T-helper 17 cell (primary cell): ENCODE measurements at regions not wholly inside any gene's neighbourhood (a gene's known extent, or its start where the extent isn't known, plus 50 kb on each side); places are given as distances from the start of the nearest gene placed in this dataset.
"Not testable (repeated sequence)": the region's sequence is repeated elsewhere in the genome, so short reads cannot be mapped to it uniquely, and the experiment has no call there.

Experiments
- ATAC-seq: fragments of 150-1000 bp; cut with Tn5 transposase; 2 replicates; pipeline ENCODE4 v1.10.0; 2021; ENCODE audit warnings: mild to moderate bottlenecking, moderate library complexity
- DNase-seq, 3 donors: peaks; one replicate each; pipeline versions ENCODE4 v3.0.0 to v3.0.0-alpha.2; 2020 to 2021
- H3K9me3 ChIP-seq: one replicate; pipeline ENCODE4 v1.7.0; 2013; ENCODE audit warnings: low read length, mild to moderate bottlenecking; ENCODE audit not compliant: control insufficient read depth, poor library complexity, severe bottlenecking
- H3K27ac Mint-ChIP-seq: one replicate; pipeline ENCODE4 v1.8.0; 2022; ENCODE audit warnings: mild to moderate bottlenecking, moderate library complexity, mixed read lengths
- H3K27me3 Mint-ChIP-seq: one replicate; pipeline ENCODE4 v1.8.0; 2022; ENCODE audit warnings: mixed read lengths
- H3K36me3 Mint-ChIP-seq: one replicate; pipeline ENCODE4 v1.8.0; 2022; ENCODE audit warnings: low read depth, mixed read lengths
- H3K4me1 Mint-ChIP-seq: one replicate; pipeline ENCODE4 v1.8.0; 2022; ENCODE audit warnings: mild to moderate bottlenecking, mixed read lengths
- H3K4me3 Mint-ChIP-seq: one replicate; pipeline ENCODE4 v1.8.0; 2022; ENCODE audit warnings: mild to moderate bottlenecking, moderate library complexity, mixed read lengths

DNA sequence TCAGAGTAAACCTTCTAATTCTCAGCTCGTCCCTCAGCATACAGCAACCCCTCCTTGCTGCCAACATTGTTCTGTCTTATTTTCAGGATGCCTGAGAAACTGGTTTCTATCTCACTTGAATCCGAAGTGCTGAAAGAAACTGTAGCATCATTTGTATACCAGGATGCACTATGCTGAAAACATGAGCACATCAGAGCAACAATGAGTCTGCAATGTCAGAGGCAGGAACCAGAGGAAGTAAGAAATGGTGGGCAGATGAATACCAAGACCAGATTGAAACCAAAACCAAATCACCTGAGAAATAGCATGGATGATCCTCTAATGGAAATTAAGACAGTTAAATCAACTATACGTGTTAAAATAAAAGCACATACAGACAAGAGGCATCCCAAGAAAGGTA lies 257.0 kb downstream of the KDM5D start:
- Mint-ChIP-seq H3K4me1 (no peaks in the 10 kb centered on the region), H3K36me3 (peaks cover 2% of the 10 kb centered on the region), H3K27me3 (no peaks in the 10 kb centered on the region), H3K4me3 (no peak overlapping the region), H3K27ac (no peak overlapping the region)
- no peak for DNase-seq
- no peak for ATAC-seq
- peaks cover 6% of the 10 kb centered on the region for H3K9me3 ChIP-seq

DNA sequence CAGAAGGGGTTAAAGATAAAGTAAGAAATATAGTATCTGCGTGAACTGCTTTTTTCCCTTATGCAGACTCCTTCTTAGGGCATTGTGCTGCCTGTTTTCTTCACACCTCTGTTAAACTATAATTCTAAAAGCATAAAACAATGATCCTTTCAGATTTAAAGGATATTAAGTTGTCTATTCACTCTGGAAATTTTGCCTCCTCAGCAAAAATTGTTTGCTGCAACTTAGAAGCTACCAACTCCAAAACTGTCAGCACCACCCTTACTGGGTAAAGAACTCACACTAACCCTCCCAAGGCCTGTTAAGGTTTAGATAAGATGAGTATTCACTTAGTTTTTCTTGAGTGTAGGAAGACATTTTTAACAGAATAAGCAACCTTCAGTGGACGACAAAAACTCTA lies 259.5 kb downstream of the KDM5D start:
- peaks cover 3% of the 10 kb centered on the region for H3K9me3 ChIP-seq
- peaks cover 2% of the 10 kb centered on the region for H3K36me3 Mint-ChIP-seq
- H3K27ac Mint-ChIP-seq = no peak overlapping the region
- H3K4me1 Mint-ChIP-seq = no peaks in the 10 kb centered on the region
- H3K4me3 Mint-ChIP-seq = no peak overlapping the region
- H3K27me3 Mint-ChIP-seq = no peaks in the 10 kb centered on the region
- ATAC-seq (no peak), DNase-seq (no peak)

DNA sequence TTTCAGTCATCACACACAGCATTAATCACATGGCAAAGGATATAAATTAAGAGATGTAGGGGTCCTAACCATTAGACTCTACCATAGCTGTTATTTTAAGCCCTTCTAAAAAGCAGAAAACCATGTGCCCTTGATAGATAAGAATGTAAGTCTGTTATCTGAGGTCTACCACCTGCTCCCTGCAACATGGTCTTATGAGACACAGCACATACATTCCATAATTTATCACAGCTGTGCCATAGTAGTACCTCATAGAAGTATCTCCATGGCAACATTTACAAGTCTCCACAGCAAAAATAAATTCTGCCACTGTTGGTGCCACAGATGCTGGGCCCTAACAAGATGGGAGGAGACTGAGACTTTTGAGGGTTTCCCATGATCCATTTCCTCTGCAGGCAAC lies 265.4 kb downstream of the KDM5D start:
- H3K36me3 Mint-ChIP-seq = no peaks in the 10 kb centered on the region
- no peaks in the 10 kb centered on the region for H3K9me3 ChIP-seq
- no peaks in the 10 kb centered on the region for H3K27me3 Mint-ChIP-seq
- ATAC-seq (no peak), DNase-seq (no peak)
- H3K4me1 Mint-ChIP-seq = no peaks in the 10 kb centered on the region
- H3K4me3 Mint-ChIP-seq = no peak overlapping the region
- H3K27ac Mint-ChIP-seq = no peak overlapping the region

DNA sequence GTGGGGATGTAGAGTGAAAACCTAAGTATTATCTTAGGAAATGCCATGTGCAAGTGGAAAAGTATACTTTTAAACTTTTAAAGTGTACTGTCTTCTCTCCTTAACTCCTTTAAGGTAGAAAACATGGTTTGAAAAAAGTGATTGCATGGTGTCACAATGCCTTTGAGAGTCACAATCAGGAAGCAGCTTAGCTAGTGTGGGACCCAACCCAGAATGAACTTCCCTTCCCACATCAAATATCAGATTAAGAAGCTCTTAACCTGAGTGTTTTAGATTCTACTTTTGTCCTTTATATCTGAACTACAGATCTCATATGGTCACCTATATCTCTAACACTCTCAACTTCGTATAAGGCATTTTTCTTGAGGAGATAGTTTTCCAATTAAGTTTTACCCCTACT lies 266.6 kb downstream of the KDM5D start:
- no peaks in the 10 kb centered on the region for H3K36me3 Mint-ChIP-seq
- ATAC-seq = no peak
- H3K4me1 Mint-ChIP-seq = no peaks in the 10 kb centered on the region
- H3K4me3 Mint-ChIP-seq = no peak overlapping the region
- H3K9me3 ChIP-seq = no peaks in the 10 kb centered on the region
- no peak for DNase-seq
- H3K27me3 Mint-ChIP-seq = no peaks in the 10 kb centered on the region
- no peak overlapping the region for H3K27ac Mint-ChIP-seq

DNA sequence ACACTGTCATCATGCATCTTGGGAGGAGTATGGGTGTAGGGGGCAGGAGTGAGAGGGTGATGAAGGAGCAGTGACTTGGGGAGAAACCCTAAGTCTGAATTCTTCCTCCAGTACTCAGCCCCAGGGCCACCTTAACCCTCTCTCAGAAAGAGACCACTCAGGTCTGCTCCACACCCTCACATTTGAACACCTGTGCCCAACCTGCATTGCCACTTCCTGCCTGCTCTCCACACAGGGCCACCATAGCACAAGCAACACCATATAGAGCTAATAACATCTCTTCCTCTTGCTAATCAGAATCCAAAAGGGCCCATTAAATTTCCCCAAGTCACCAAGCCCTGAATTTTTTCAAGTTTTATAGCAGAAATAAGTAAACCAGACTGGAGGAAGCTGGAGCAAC lies 278.7 kb downstream of the KDM5D start:
- Mint-ChIP-seq H3K27ac (no peak overlapping the region), H3K27me3 (no peaks in the 10 kb centered on the region), H3K4me3 (no peak overlapping the region), H3K4me1 (no peaks in the 10 kb centered on the region), H3K36me3 (peaks cover 2% of the 10 kb centered on the region)
- H3K9me3 ChIP-seq = no peaks in the 10 kb centered on the region
- DNase-seq = no peak
- no peak for ATAC-seq

DNA sequence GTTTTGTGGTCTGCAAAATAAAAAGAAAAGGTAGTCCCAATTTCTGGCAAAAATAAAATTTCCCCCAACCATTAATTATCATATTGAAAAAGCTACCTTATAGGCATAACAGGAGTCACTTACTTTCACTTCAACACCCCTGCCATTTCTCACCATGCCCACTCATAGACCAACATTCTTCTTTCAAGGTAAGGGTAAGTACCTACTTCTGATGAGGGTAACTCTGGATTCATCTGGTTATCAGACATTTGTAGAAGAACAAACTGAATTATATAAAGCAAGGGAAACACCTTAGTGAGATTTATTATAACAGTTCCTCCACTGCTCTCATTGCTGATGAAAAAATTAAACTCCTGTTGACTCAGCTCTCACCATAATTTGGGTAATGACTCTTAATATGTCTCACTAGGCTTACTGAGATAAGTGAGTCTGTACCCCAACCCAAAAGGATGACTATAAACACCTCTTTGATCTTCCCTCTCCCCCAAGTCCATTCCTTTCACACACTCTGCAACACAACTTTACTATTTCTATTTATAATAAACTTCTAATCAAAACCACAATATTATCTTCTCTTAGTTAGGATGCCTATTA lies 287.6 kb downstream of the KDM5D start:
- H3K9me3 ChIP-seq = no peaks in the 10 kb centered on the region
- Mint-ChIP-seq H3K36me3 (no peaks in the 10 kb centered on the region), H3K27ac (no peak overlapping the region), H3K4me1 (no peaks in the 10 kb centered on the region), H3K27me3 (no peaks in the 10 kb centered on the region), H3K4me3 (no peak overlapping the region)
- no peak for DNase-seq
- no peak for ATAC-seq

DNA sequence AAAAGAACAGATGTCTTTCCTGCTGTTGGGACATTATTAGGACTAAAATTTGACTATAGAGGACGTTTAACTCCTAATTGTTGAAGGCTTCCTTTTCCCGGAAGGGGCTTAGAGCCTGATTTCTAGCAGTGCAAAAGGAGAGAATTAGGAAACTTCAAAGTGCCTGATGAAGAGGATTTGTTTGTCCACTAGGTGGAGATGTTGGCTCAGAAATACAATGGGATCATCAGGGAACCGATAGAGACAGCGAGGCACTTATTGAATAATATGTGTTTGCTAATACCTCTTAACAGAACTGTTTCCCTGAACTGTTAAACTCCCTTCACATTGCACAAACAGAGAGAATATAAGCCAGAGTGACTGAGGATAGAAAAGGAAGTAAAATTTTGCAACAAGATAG lies 311.5 kb downstream of the KDM5D start:
- H3K9me3 ChIP-seq = no peaks in the 10 kb centered on the region
- peaks cover 8% of the 10 kb centered on the region for H3K27me3 Mint-ChIP-seq
- peak; percentile 59 for ATAC-seq
- H3K36me3 Mint-ChIP-seq = peaks cover 4% of the 10 kb centered on the region
- no peak overlapping the region for H3K4me3 Mint-ChIP-seq
- no peak overlapping the region for H3K27ac Mint-ChIP-seq
- peaks cover 5% of the 10 kb centered on the region for H3K4me1 Mint-ChIP-seq
- DNase-seq = no peak

DNA sequence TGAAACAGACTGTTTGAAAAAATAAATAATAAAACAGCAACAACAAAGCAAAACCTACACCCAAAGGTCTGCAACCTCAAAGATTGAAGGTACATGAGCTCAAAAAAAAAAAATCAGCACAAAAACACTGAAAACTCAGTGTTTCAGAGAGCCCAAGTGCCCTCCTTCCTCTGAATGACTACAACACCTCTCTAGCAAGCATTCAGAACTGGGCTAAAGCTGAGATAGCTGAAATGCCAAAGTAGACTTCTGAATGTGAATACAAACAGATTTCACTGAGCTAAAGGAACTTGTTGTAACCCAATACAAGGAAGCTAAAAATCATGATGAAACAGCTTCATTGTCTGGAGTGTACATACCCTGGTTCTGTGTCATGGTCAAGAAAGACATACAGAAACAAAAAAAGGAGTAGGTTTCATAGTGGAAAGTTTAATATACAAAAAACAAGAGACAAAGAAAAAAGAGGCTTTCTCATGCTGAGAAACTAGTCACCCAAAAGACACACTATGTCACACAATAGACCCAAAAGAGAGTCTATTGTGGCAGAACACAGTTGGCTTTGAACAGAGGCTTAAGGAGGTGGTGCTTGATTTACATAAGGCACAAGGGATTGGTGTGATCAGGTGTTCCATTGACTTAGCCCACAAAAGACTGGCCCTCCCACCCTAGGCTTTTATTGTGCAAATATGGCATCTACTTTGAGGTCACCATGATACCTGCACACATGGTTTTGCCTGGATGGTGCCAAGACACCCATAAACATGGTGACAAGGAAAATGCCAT lies 316.6 kb downstream of the KDM5D start:
- H3K9me3 ChIP-seq = no peaks in the 10 kb centered on the region
- no peak for ATAC-seq
- Mint-ChIP-seq H3K27me3 (peaks cover 33% of the 10 kb centered on the region), H3K27ac (no peak overlapping the region), H3K4me3 (no peak overlapping the region), H3K36me3 (peaks cover 3% of the 10 kb centered on the region), H3K4me1 (peaks cover under 1% of the 10 kb centered on the region)
- DNase-seq = no peak

DNA sequence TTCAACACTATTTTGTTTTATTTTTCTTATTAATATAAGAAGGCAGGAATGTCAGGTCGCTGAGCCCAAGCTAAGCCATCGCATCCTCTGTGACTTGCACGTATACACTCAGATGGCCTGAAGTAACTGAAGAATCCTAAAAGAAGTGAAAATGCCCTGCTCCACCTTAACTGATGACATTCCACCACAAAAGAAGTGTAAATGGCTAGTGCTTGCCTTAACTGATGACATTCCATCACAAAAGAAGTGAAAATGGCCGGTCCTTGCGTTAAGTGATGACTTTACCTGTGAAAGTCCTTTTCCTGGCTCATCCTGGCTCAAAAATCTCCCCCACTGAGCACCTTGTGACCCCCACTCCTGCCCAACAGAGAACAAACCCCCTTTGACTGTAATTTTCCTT lies 317.3 kb downstream of the KDM5D start:
- peaks cover 39% of the 10 kb centered on the region for H3K27me3 Mint-ChIP-seq
- not testable (repeated sequence) for H3K4me1 Mint-ChIP-seq, H3K9me3 ChIP-seq, H3K36me3 Mint-ChIP-seq, DNase-seq, ATAC-seq, H3K27ac Mint-ChIP-seq, H3K4me3 Mint-ChIP-seq

DNA sequence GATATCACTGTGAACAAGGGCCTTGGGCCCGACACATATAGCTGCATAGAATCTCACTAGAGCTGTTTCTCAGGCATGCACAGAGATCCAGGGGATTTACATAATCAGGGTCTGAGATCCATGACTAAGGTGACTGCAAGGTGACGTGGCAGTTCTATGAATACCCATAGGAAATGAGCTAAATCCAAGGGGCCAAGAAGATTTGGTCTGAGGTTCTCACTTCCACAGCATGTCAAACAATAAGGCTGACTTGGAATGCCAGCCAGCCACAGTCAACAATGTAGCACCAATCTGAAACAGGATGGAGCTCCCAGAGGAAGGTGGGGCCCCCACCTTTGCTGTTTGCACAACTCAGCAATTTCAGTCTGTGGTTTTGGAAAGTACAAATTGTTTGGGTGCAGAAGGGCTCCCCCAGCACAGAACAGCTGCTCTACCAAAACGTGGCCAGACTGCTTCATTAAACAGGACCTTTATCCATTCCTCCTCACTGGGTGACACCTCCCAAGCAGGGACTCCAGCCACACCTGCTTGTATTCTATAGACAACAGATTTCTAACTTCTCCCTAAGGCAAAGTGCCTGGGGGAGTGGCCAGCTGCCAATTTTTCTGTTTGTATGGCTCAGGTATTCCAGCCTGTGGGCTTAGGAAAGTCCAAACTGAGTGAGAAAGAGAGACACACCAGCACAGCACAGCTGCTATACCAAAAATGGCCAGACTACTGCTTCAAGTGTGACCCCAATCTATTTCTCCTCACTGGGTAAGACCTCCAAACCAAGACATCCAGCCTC lies 333.4 kb downstream of the KDM5D start:
- Mint-ChIP-seq H3K4me1 (no peaks in the 10 kb centered on the region), H3K27me3 (no peaks in the 10 kb centered on the region), H3K36me3 (no peaks in the 10 kb centered on the region), H3K4me3 (no peak overlapping the region), H3K27ac (no peak overlapping the region)
- DNase-seq (no peak), ATAC-seq (no peak)
- H3K9me3 ChIP-seq = no peaks in the 10 kb centered on the region

GRCh38 chrY:19406246-19406645 lies 338.3 kb downstream of the KDM5D start:
- Mint-ChIP-seq H3K4me3 (no peak overlapping the region), H3K27ac (no peak overlapping the region), H3K36me3 (no peaks in the 10 kb centered on the region), H3K27me3 (no peaks in the 10 kb centered on the region), H3K4me1 (no peaks in the 10 kb centered on the region)
- H3K9me3 ChIP-seq = no peaks in the 10 kb centered on the region
- ATAC-seq = no peak
- no peak for DNase-seq

DNA sequence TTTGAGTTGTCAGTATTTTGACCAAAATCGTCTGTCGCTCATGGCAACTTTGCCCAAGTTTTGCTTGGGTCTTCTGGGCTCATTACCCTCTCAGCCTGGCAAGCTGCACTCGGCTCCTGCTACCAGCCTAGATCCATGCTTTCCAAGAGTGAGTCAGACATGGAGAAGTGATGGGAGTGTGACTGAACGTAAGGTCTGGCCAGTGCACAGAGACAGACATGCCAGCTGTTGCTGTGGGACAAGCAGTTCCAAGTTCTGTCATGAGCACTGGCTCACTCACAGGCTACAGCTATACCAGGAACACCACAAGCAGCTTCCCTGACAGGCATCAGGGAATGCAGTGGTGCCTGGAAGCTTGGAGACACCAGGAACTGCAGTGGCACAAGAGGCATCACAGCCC lies 338.9 kb downstream of the KDM5D start:
- no peaks in the 10 kb centered on the region for H3K9me3 ChIP-seq
- ATAC-seq = no peak
- no peak overlapping the region for H3K27ac Mint-ChIP-seq
- no peaks in the 10 kb centered on the region for H3K27me3 Mint-ChIP-seq
- no peak overlapping the region for H3K4me3 Mint-ChIP-seq
- DNase-seq = no peak
- H3K36me3 Mint-ChIP-seq = no peaks in the 10 kb centered on the region
- H3K4me1 Mint-ChIP-seq = no peaks in the 10 kb centered on the region

- ATAC-seq = no peak
- Mint-ChIP-seq H3K4me3 (peak overlapping the region; percentile 80), H3K4me1 (peaks cover 6% of the 10 kb centered on the region), H3K27ac (peak overlapping the region; percentile 27), H3K27me3 (no peaks in the 10 kb centered on the region), H3K36me3 (no peaks in the 10 kb centered on the region)
- no peaks in the 10 kb centered on the region for H3K9me3 ChIP-seq
- DNase-seq = no peak
These were observed 351.6 kb downstream of the KDM5D start for GRCh38 chrY:19392876-19393275.
